HG02973 (cell line): ENCODE measurements at regions not wholly inside any gene's neighbourhood (a gene's known extent, or its start where the extent isn't known, plus 50 kb on each side); places are given as distances from the start of the nearest gene placed in this dataset.
A peak's percentile ranks its signal among the peaks of the same experiment; 100 is the strongest.

Experiments
- ATAC-seq: cut with Tn5 transposase; IDR thresholded peaks from one replicate; pipeline ENCODE4 v1.9.1; 2021; ENCODE audit warnings: moderate library complexity; ENCODE audit not compliant: unreplicated experiment

- ATAC-seq = no peak
Observed at GRCh38 chr1:110765640-110766335, 91.0 kb upstream of the KCNA3 start.

DNA sequence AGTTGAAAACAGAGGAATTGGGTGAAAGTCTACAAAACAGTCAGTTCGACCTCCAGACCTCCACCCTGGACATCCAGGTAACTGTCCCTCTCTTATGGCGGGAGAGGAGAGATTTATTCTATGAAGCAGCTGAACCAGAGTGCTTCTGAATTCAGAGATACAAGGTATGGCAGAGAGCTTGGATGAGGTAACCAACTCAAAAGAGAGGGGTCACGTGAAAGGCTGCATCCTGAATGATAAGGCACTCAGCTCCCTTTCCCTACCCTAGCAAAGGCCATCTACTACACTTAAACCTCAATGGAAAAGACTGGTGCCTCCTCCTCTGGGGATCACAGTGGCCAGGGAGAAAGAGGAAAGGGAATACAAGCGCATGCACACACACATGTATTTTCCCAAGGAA lies 88.4 kb upstream of the KCNA3 start:
- no peak for ATAC-seq

- ATAC-seq = no peak
Observed at GRCh38 chr1:110760321-110760720, 85.6 kb upstream of the KCNA3 start.

DNA sequence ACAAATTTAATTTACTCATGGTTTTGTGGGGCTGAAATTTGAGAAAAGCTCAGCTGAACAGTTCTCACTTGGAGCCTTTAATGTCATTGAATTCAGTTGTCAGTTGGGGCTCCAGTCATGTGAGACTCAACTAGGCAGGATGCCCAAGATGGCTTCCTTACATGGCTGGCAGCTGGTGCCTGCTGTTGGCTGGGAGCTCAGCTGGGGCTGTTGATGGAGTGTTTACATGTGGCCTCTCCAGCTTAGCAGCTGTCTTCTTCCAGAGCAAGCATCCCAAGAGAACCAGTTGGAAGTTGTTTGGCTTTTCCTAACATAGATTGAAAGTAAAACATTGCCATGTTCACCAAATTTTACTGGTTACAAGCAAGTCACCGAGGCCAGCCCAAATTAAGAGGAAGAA lies 81.8 kb upstream of the KCNA3 start:
- ATAC-seq = no peak

- no peak for ATAC-seq
Observed at GRCh38 chr1:110752941-110753725, 78.4 kb upstream of the KCNA3 start.

GRCh38 chr1:110750562-110750961 lies 75.8 kb upstream of the KCNA3 start:
- no peak for ATAC-seq

GRCh38 chr1:110749960-110750359 lies 75.2 kb upstream of the KCNA3 start:
- ATAC-seq = no peak

DNA sequence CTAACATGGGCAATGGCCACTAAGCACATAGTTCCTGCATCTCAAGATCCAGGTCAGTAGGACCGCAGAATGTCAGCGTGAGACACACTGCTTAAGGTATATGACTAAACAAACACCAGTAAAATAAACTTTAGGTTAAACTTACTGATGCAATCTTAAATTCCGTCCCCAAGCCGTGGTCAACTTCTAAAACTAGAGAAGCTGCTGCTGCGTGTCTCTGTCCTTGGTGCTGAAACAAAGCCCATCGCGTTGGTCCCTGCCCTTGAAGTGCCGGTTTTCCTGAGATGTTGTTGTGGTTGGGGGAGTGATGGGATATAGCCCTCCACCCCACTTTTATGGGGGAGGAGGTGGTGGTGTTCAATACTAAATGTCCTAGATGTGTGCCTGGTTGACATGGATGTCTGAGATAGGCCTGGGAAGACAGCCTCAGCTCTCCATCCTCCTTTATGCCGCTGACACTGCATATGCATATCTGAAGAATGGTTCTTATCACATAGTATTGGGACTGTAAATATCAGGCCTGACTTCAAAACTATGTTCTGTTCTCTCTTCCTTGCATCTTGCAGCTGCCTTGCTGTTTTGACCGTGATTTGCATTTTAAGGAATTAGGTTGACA lies 72.0 kb upstream of the KCNA3 start:
- ATAC-seq = no peak

DNA sequence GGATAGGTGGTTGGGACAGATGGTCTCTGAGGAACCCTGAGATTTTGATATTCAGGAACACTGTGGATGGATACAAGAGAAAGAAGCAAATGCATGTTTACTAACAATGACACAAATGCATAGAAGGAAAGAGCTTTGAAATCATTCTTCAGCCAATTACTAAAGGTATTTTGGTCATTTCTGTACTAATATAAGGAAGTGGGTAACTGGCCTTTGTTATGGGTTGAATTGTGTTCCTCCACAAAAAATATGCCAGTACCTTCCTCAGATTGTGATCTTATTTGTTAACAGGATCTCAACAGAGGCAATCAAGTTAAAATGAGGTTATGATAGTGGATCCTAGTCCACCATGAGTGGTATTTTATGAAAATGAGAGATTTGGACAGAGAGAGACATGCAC lies 68.7 kb upstream of the KCNA3 start:
- ATAC-seq = no peak

GRCh38 chr1:110736900-110737605 lies 62.3 kb upstream of the KCNA3 start:
- ATAC-seq = no peak

GRCh38 chr1:110734133-110734680 lies 59.5 kb upstream of the KCNA3 start:
- ATAC-seq = no peak

- ATAC-seq = no peak
Observed at GRCh38 chr1:110731529-110731928, 56.8 kb upstream of the KCNA3 start.

DNA sequence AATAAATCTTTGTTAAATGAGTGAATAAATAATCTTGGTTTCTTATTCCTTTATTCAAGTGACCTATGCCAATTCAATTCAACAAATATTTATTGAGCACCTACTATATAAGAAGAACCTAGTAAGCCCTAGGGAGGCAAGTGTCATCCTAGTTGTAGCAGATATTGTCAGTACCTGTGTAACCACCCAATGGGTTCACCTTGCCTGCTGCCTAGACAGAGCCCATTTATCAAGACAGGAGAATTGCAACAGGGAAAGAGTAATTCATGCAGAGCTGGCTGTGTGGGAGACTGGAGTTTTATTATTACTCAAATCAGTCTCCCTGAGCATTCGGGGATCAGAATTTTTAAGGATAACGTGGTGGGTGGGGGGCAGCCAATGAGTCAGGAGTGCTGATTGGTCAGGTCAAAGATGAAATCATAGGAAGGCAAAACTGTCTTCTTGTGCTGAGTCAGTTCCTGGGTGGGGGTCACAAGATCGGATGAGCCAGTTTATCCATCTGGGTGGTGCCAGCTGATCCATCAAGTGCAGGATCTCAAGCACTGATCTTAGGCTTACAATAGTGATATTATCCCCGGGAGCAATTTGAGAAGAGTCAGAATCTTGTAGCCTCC lies 53.8 kb upstream of the KCNA3 start:
- no peak for ATAC-seq

DNA sequence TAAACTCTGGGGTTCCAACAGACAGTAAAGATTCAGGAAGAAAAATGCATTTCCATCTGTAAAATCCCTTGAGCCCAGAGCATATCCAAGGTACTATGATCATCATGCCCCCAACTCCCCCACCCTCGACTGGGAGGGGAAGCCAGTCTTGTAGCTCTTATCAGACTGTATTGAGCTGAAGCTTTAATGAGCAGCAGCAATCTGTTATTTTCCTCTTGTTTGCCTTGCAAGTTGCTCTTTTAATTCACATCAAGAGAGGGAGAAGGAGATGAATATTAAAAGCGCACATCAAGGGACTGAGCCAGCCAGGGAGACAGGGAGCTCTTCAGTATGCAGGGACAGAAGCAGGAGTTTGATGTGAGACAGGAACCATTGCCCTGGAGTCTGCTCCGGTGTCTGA lies 52.5 kb upstream of the KCNA3 start:
- no peak for ATAC-seq

- peak; percentile 80 for ATAC-seq
Observed at GRCh38 chr1:110726755-110727154, 52.0 kb upstream of the KCNA3 start.
